GM21526 (cell line): ENCODE measurements at regions not wholly inside any gene's neighbourhood (a gene's known extent, or its start where the extent isn't known, plus 50 kb on each side); places are given as distances from the start of the nearest gene placed in this dataset.
"Not testable (repeated sequence)": the region's sequence is repeated elsewhere in the genome, so short reads cannot be mapped to it uniquely, and the experiment has no call there.

Experiments
- ATAC-seq: cut with Tn5 transposase; IDR thresholded peaks from one replicate; pipeline ENCODE4 v1.9.1; 2021; ENCODE audit warnings: moderate library complexity; ENCODE audit not compliant: unreplicated experiment, low FRiP score

DNA sequence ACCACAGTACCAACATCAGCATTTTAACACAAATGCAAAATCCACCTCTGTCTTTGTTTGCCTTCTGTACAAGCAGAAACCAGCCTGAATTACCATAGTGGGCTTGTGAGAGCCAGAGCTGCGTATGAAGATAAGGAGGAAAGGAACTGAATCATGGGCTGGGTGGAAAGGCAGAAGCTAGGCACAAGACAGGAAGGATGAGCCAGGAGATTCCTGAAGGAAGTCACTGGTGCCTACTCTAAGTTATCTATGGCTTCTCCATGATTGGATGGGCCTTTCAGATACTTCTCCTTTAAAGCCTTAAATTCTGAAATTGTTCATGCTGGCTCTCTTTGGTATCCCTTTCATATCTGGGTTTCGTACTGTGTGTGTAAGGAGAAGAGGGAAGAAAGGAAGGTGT lies 140.6 kb downstream of the LCA5 start:
- ATAC-seq: no peak

DNA sequence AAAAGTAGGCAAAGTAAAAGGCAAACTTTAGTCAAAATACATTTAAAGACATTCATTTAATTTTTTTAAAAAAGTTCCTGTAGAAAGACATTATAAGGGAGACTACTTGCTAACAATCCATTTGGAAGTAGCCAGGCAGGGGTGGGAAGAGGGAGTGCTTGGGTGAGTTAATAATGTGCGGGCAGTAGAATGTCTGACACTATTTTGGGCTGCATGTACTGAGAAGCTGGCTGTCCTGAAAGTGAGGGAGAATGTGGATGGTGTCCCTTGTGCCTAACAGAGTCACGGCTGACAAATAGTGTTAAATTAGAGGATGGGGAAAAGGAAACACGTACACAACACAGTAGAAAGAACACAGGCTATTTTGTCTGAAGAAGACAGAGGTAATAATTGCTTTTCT lies 142.5 kb downstream of the LCA5 start:
- ATAC-seq: no peak

DNA sequence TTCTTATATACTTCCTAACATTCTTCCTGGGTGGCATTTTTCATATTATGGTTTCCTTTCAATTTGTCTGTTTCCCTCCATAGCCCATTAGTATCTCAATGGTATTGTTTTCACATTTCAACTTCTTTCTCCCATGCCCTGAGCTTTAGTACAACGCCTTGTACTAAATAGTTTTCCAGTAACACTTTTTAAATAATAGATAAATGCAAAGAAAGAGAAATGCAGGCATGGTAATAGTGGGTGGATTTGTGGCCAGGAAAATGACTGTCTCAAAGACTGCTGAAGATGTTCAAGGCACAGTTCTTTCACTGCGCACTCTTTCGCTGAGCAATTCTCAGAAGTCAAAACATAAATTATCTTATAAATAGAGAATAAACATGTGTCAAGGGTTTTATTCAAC lies 145.1 kb downstream of the LCA5 start:
- no peak for ATAC-seq

GRCh38 chr6:79391480-79391879 lies 145.8 kb downstream of the LCA5 start:
- no peak for ATAC-seq

DNA sequence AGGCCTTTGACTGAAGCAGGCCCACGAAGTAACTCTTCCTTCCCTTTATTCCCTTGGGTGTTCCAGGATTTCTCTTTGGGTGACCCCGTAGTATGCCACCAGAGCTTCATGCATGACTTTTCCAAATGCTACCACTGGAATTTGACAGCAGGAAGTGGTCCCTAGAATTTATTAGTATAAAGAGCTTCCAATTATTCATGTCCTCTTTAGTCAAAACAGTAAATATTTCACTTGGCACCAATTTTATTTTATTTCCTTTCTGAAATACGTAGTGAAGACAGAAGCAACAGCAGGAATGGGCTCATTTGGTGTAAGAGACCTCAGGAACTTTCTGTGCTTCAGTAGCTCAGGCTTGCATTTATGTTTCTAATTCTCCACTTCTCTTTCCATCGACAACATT lies 151.3 kb downstream of the LCA5 start:
- no peak for ATAC-seq

- no peak for ATAC-seq
Observed at GRCh38 chr6:79385333-79385732, 150.9 kb upstream of the HMGN3 start.

DNA sequence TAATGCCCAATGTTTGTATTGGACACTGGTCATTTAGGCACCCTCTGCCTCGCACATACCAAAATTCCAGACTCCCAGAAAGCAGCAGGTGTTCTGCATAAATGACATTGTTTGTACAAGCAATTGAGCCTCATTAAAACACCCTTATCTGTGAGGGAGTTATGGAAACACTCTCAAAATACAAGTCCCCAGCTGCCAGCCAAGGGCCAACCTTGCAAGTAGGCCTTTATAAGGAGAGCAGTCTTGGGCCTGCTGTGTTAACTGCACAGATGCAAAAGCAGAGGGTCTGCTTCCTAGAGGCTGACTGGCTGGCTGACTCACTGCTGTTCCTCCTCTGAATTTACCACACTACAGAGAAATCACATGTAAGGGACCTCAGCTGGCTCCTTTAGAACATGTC lies 150.4 kb upstream of the HMGN3 start:
- ATAC-seq: no peak

- ATAC-seq: no peak
Observed at GRCh38 chr6:79378957-79379356, 144.5 kb upstream of the HMGN3 start.

GRCh38 chr6:79377888-79378348 lies 143.4 kb upstream of the HMGN3 start:
- no peak for ATAC-seq

GRCh38 chr6:79377047-79377446 lies 142.6 kb upstream of the HMGN3 start:
- no peak for ATAC-seq

GRCh38 chr6:79375635-79376337 lies 141.3 kb upstream of the HMGN3 start:
- no peak for ATAC-seq

DNA sequence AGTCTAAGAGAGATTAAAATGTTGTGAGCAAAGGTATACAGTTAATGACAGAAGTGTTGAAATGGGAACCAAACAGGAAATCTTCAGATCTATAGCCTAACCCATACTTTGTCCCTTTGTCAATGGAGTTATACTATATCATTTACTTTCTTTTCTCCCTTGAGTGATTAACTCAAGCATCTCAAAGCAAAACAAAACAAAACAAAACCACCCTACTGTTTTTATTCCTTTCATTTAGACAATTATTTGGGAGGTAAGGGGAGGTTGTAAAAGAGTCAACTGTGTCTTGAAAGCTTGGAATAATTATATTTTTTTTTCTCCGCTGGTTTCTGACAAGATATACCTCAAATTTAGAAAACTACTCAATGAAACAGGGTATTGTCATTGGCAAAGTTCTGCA lies 139.8 kb upstream of the HMGN3 start:
- ATAC-seq: no peak

DNA sequence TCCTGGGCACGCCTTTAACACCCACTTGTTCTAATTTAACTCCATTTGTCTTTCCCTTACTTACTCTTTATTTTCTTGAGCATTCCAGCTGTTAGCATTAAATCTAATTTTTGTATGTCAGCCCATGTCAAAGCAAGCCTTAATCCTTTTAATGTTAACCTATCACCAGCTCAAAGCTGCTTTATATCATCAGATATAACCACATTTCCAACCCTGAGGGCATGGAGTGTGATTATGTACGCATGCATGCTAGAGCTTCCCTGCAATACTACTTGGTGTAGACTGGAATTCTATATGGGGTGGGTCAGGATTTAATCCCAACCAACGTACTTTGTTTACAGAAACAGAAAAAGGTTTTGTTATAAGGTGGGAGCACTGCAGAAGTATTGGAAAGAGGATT lies 139.4 kb upstream of the HMGN3 start:
- ATAC-seq: no peak

DNA sequence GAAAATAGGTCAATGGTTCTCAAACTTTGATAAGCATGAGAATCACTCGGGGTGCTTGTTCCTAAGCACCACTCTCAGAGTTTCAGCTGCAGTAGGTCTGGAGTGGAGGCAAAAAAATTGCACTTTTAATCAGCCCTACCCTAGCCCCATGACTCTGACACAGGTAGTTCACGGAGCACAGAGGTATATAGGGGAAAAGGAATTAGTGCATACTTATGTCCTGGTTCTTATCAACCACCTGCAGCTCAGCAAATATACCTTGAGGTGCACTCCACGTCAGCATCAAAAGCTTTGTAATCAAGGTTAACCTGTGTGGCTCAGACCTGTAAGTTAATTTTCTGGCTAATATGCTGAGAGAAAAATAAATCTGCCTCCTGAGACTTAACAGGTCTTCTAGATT lies 138.8 kb upstream of the HMGN3 start:
- ATAC-seq: no peak

GRCh38 chr6:79372757-79373156 lies 138.3 kb upstream of the HMGN3 start:
- no peak for ATAC-seq

- no peak for ATAC-seq
Observed at GRCh38 chr6:79369026-79369425, 134.5 kb upstream of the HMGN3 start.

- ATAC-seq: not testable (repeated sequence)
Observed at GRCh38 chr6:79363441-79363840, 129.0 kb upstream of the HMGN3 start.

- ATAC-seq: not testable (repeated sequence)
Observed at GRCh38 chr6:79361074-79361473, 126.6 kb upstream of the HMGN3 start.

- ATAC-seq: no peak
Observed at GRCh38 chr6:79353226-79353625, 118.7 kb upstream of the HMGN3 start.

GRCh38 chr6:79338493-79338892 lies 104.0 kb upstream of the HMGN3 start:
- ATAC-seq: no peak

- ATAC-seq: peak; percentile 95
Observed at GRCh38 chr6:79335133-79335674, 100.7 kb upstream of the HMGN3 start.

GRCh38 chr6:79334674-79335073 lies 100.2 kb upstream of the HMGN3 start:
- ATAC-seq: peak; percentile 2

DNA sequence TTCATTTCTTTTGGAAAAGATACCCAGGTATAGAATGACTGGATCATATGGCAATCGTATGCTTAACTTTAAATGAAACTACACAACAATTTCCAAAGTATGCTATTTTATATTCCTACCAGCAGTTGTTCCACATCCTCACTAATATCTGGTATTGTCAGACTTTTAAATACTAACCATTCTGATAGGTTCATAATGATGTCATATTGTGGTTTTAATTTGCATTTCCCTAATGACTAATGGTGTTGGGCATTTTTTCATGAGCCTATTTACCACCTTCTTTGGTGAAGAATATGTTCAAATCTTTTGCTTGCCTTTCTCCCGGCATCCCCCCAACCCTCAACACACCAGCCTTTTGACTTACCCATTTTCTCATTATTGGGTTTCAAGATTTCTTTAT lies 96.2 kb upstream of the HMGN3 start:
- no peak for ATAC-seq
